HPDE6-E6E7 (cell line): ENCODE measurements at regions not wholly inside any gene's neighbourhood (a gene's known extent, or its start where the extent isn't known, plus 50 kb on each side); places are given as distances from the start of the nearest gene placed in this dataset.

ENCODE experiments used
- DNase-seq: peaks from one replicate; pipeline ENCODE4 v3.0.0; 2011; ENCODE audit warnings: missing footprints; ENCODE audit errors: extremely low spot score

DNA sequence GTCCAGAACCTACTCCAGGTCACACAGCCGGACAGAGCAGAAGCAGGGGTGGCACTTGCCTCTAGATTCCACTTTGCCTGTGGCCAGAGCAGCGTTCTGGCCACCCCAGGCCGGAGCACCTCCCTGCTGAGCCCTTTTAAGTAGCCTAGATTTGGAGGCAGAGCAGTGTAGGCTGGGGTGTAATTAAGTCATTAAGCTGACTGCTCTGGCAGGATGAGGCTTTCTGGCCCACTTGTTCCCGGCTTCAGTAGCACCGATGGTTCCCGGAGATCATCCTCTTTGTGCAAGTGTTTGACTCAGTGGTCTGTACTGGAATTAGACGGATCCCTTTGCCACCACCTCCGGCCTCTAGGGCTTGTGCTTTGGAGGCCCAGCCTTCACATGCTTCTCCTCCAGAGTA, 281.9 kb upstream of the ANKRD55 start:
- DNase-seq, result no peak

GRCh38 chr5:56514245-56514644, 281.1 kb upstream of the ANKRD55 start:
- no peak for DNase-seq

DNA sequence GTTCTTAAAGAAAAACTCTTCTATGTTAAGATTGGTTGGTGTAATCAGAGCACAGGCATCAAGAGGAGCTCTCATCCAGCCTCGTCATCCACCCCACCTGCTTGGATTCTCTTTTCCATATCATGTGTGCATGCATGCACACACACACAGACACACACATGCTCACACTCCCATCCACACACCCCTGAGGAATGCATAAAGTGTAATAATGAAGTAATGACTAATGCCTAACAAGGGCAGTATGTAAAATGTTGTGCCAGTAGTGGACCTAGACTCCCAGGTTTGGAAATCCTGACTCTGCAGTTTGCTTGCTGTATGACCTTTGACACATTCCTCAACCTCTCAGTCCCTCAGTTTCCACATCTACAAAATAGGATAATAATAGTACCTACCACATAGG, 280.0 kb upstream of the ANKRD55 start:
- DNase-seq, result no peak

GRCh38 chr5:56512313-56512996, 279.3 kb upstream of the ANKRD55 start:
- no peak for DNase-seq

DNA sequence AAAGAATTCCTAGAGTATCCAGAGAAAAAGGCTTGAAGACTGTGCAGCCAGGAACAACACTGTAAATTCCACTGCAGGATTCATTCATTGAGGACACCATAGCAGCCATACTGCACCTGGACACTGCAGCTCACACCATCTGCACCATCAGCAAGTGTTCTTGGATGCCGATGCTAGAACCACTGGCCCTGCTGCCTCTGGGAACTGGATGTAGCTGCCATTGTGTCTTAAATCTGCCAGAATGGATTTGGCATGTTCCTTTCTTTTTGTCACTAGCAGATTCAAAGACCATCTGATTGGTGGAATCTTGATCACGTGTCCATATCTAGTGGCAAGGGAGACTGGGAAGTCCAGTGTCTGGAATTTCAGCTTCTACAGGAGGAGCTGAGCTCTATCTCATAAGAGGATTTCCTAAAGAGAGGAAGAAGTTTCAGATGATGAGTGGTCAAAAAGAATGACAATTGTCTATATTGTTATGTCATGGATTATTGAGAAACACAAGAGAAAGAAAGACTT, 278.3 kb upstream of the ANKRD55 start:
- DNase-seq, result no peak

- no peak for DNase-seq
These were observed 275.1 kb upstream of the ANKRD55 start for GRCh38 chr5:56508249-56508648.

GRCh38 chr5:56507351-56507930, 274.3 kb upstream of the ANKRD55 start:
- no peak for DNase-seq

GRCh38 chr5:56506211-56506965, 273.3 kb upstream of the ANKRD55 start:
- DNase-seq, result no peak

DNA sequence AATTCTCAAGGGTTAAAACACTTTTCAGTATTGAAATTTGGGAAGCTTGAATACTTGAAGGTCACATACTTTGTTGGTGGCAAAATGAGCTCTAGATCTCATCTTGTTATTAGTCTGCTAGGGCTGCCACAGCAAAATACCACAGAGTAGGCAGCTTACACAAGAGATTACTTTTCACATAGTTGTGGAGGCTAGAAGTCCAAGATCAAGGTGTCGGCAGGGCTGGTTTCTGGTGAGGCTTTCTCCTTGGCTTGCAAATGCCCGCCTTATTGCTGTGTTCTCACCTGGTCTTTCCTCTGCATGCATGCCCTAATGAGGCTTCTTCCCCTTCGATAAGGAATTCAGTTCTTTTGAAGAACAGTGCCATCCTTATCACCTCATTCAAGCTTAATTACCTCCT, 270.8 kb upstream of the ANKRD55 start:
- DNase-seq, result no peak

GRCh38 chr5:56501781-56502557, 268.8 kb upstream of the ANKRD55 start:
- no peak for DNase-seq

- DNase-seq, result no peak
These were observed 266.8 kb upstream of the ANKRD55 start for GRCh38 chr5:56499901-56500300.

- DNase-seq, result no peak
These were observed 266.4 kb upstream of the ANKRD55 start for GRCh38 chr5:56499491-56499890.

- no peak for DNase-seq
These were observed 265.7 kb upstream of the ANKRD55 start for GRCh38 chr5:56498759-56499395.

DNA sequence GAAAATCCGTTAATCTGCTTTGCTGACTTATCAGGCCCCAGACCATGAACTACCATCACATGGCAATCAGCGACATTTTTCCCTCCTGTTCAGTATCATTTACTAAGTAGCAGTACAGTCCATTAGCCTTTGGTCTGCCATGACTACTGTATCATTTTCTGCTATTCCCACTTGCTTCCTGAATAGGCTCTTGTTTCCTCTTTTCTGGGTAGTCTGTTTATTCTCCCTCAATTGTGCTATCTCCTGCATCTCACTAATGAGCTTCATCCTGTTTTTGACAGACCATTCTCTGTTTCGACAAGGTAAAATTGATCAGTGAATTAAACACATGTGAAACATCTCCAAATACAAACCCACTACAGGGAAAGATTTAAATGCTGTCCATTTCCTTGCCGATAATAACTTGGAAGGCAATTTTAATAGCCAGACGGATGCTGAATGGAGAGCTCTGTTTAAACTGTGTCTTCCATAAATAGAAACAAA, 263.5 kb upstream of the ANKRD55 start:
- no peak for DNase-seq

DNA sequence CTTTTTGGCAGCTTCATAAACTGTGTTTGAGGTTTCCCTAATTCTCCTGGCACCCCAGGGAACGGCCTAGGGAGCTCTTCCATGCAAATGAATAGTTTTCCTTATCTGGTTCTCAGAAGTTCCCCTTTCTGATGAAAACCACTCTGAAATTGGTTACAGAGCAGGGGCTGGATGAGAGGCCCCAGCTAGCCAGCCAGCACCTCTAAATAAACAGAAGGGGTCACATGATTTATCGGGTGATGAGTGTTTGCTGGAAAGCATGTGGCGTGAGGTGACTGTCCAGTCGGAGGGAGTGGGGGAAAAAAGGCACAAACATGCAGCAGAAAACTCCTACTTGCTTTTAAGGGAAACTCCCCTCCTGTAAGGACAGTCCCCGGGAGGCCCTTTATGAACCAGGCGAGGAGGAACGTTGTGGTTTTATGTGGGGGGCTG, 261.2 kb upstream of the ANKRD55 start:
- no peak for DNase-seq

- DNase-seq, result no peak
These were observed 260.6 kb upstream of the ANKRD55 start for GRCh38 chr5:56493766-56494165.

- no peak for DNase-seq
These were observed 260.2 kb upstream of the ANKRD55 start for GRCh38 chr5:56493308-56493707.

DNA sequence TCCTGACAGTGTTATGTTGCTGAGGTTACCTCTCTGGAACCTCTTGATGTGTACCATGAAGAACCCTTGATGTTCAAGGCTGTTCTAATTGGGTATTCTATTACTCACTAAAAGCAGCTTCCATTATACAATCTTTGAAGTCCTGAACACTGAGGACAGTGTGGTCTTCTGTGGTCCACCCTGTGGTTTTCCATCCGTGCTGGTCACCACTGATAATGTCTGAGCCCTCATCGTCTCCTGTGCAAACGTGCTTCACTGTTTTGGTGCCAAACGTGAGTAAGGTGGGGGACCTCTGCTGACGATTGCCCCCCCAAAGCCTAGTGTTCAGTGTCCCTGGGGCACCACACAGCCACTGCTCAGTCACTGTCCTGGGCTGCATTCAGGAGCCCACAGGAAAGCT, 259.7 kb upstream of the ANKRD55 start:
- DNase-seq, result no peak

- peak; percentile 86 for DNase-seq
These were observed 257.9 kb upstream of the ANKRD55 start for GRCh38 chr5:56490971-56491468.

DNA sequence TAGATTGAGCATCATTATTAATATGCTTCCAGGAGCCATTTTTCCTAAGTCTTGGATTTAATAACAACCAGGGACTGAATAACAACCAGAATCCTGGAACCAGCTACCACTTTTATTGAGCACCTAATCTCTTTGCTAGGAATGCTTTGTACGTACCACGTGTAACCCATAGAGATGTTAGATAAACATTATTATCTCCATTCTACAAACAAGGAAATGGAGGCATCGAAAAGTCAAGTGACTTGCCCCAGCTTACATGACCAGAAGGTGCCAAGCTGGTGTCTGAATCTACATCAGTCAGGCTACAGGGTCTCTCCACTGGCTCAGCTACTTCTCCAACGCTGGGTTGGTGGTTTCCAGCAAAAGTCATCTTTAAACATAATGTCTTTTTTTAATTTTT, 256.1 kb upstream of the ANKRD55 start:
- no peak for DNase-seq

DNA sequence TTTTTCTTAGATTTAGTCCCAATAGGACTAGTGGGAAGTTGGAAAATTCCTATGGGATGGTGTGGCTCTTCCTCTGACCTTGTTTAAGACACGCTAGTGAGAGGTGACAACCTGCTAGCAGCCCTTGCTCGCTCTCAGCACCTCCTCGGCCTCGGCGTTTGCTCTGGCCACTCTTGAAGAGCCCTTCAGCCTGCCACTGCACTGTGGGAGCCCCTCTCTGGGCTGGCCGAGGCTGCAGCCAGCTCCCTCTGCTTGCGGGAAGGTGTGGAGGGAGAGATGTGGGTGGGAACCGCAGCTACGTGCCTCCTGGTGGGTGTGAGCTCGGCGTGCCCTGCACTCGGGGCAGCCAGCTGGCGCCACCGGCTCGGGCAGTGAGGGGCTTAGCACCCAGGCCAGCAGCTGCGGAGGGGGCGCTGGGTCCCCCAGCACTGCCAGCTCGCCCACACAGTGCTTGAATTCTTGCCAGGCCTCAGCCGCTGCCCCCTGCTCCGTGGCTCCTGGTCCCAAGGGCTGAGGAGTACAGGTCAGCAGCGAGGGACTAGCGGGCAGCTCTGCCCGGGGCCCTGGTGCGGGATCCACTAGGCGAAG, 254.5 kb upstream of the ANKRD55 start:
- DNase-seq, result no peak
